Fibroblast of pulmonary artery (primary cell): ENCODE measurements at regions not wholly inside any gene's neighbourhood (a gene's known extent, or its start where the extent isn't known, plus 50 kb on each side); places are given as distances from the start of the nearest gene placed in this dataset.
"Not testable (repeated sequence)": the region's sequence is repeated elsewhere in the genome, so short reads cannot be mapped to it uniquely, and the experiment has no call there.

ENCODE experiments used
- DNase-seq: peaks from one replicate; pipeline ENCODE4 v3.0.0-alpha.2; 2010; ENCODE audit warnings: low read depth
- H3K4me3 ChIP-seq: replicated peaks from 2 replicates; pipeline ENCODE4 v1.5.1; 2011; ENCODE audit warnings: low read depth, mild to moderate bottlenecking, control low read depth, low read length, moderate library complexity
- CTCF ChIP-seq: IDR thresholded peaks from 2 replicates; pipeline ENCODE4 v1.5.1; 2011; ENCODE audit warnings: mild to moderate bottlenecking, control low read depth, low read length, inconsistent platforms; ENCODE audit errors: missing control alignments

GRCh38 chrX:137178392-137178791, 144.6 kb upstream of the GPR101 start:
- no peak overlapping the region for H3K4me3 ChIP-seq
- DNase-seq: no peak
- TF ChIP-seq CTCF: no peak

- no peak for TF ChIP-seq CTCF
- H3K4me3 ChIP-seq: no peak overlapping the region
- DNase-seq: no peak
Measured at GRCh38 chrX:137172317-137172948, 138.6 kb upstream of the GPR101 start.

- DNase-seq: no peak
Measured at GRCh38 chrX:137171626-137172025, 137.8 kb upstream of the GPR101 start.

GRCh38 chrX:137166591-137166990, 132.8 kb upstream of the GPR101 start:
- H3K4me3 ChIP-seq: no peak overlapping the region
- DNase-seq: no peak
- TF ChIP-seq CTCF: no peak

More at GRCh38 chrX:137171626-137172025, 137.8 kb upstream of the GPR101 start:
- TF ChIP-seq CTCF: no peak
- no peak overlapping the region for H3K4me3 ChIP-seq

GRCh38 chrX:137164329-137164728, 130.5 kb upstream of the GPR101 start:
- no peak overlapping the region for H3K4me3 ChIP-seq
- no peak for DNase-seq
- no peak for TF ChIP-seq CTCF

- DNase-seq: no peak
- H3K4me3 ChIP-seq: no peak overlapping the region
- no peak for TF ChIP-seq CTCF
Measured at GRCh38 chrX:137151403-137151802, 117.6 kb upstream of the GPR101 start.

- no peak for TF ChIP-seq CTCF
- no peak for DNase-seq
- H3K4me3 ChIP-seq: no peak overlapping the region
Measured at GRCh38 chrX:137143864-137144263, 110.1 kb upstream of the GPR101 start.

GRCh38 chrX:137122651-137123050, 88.9 kb upstream of the GPR101 start:
- not testable (repeated sequence) for H3K4me3 ChIP-seq, DNase-seq
